H9 (cell line): ENCODE measurements at regions not wholly inside any gene's neighbourhood (a gene's known extent, or its start where the extent isn't known, plus 50 kb on each side); places are given as distances from the start of the nearest gene placed in this dataset.

Experiments used
- DNase-seq: peaks from one replicate; pipeline ENCODE4 v3.0.0-alpha.2; 2017
- H2AFZ ChIP-seq: one replicate; pipeline ENCODE4 v1.6.1; 2013; ENCODE audit warnings: mild to moderate bottlenecking, low read length, control low read depth, moderate library complexity
- H2AK5ac ChIP-seq: 2 replicates; pipeline ENCODE4 v1.6.1; 2013; ENCODE audit warnings: low read length, control low read depth, mixed read lengths; ENCODE audit not compliant: insufficient read length
- H2BK120ac ChIP-seq: one replicate; pipeline ENCODE4 v1.6.1; 2013; ENCODE audit warnings: low read depth, mild to moderate bottlenecking, low read length, control low read depth, inconsistent platforms; ENCODE audit not compliant: poor library complexity, severe bottlenecking
- H2BK12ac ChIP-seq: 2 replicates; pipeline ENCODE4 v1.6.1; 2013; ENCODE audit warnings: low read length, control low read depth, mixed read lengths, low read depth; ENCODE audit not compliant: insufficient read length
- H2BK15ac ChIP-seq: 2 replicates; pipeline ENCODE4 v1.6.1; 2013; ENCODE audit warnings: low read depth, low read length, control low read depth
- H2BK20ac ChIP-seq: one replicate; pipeline ENCODE4 v1.6.1; 2013; ENCODE audit warnings: low read depth, mild to moderate bottlenecking, low read length, control low read depth, inconsistent platforms; ENCODE audit not compliant: poor library complexity, severe bottlenecking
- H2BK5ac ChIP-seq: 2 replicates; pipeline ENCODE4 v1.6.1; 2013; ENCODE audit warnings: low read length, control low read depth, mixed read lengths; ENCODE audit not compliant: insufficient read length
- H3K14ac ChIP-seq: 2 replicates; pipeline ENCODE4 v1.6.1; 2013; ENCODE audit warnings: low read length, control low read depth; ENCODE audit not compliant: insufficient read depth
- H3K18ac ChIP-seq: 2 replicates; pipeline ENCODE4 v1.6.1; 2013; ENCODE audit warnings: low read depth, mild to moderate bottlenecking, mixed read lengths, low read length, control low read depth; ENCODE audit not compliant: insufficient read length
- H3K23ac ChIP-seq: 2 replicates; pipeline ENCODE4 v1.6.1; 2013; ENCODE audit warnings: low read length, control low read depth, mixed read lengths, low read depth; ENCODE audit not compliant: insufficient read length
- H3K23me2 ChIP-seq: 2 replicates; pipeline ENCODE4 v1.6.1; 2013; ENCODE audit warnings: low read depth, mild to moderate bottlenecking, mixed read lengths, low read length, control low read depth; ENCODE audit not compliant: insufficient read length, poor library complexity, severe bottlenecking
- H3K27ac ChIP-seq: 2 replicates; pipeline ENCODE4 v1.5.1; 2013; ENCODE audit warnings: low read length, control low read depth, mixed read lengths, low read depth; ENCODE audit not compliant: insufficient read length
- H3K27me3 ChIP-seq: 2 replicates; pipeline ENCODE4 v1.6.1; 2013; ENCODE audit warnings: low read length, control low read depth, inconsistent platforms; ENCODE audit not compliant: insufficient read depth
- H3K4ac ChIP-seq: 2 replicates; pipeline ENCODE4 v1.6.1; 2013; ENCODE audit warnings: low read depth, mild to moderate bottlenecking, control low read depth, inconsistent platforms, low read length, moderate library complexity
- H3K4me1 ChIP-seq: 2 replicates; pipeline ENCODE4 v1.6.1; 2013; ENCODE audit warnings: low read length, control low read depth, inconsistent platforms; ENCODE audit not compliant: insufficient read depth
- H3K4me2 ChIP-seq: 2 replicates; pipeline ENCODE4 v1.6.1; 2013; ENCODE audit warnings: low read length, control low read depth, mixed read lengths; ENCODE audit not compliant: insufficient read length, insufficient read depth
- H3K56ac ChIP-seq: 2 replicates; pipeline ENCODE4 v1.6.1; 2013; ENCODE audit warnings: low read depth, mild to moderate bottlenecking, mixed read lengths, low read length, control low read depth; ENCODE audit not compliant: insufficient read length
- H3K79me1 ChIP-seq: 2 replicates; pipeline ENCODE4 v1.6.1; 2013; ENCODE audit warnings: low read depth, mild to moderate bottlenecking, moderate library complexity, low read length, control low read depth, inconsistent platforms; ENCODE audit not compliant: insufficient read depth, poor library complexity, severe bottlenecking
- H3K79me2 ChIP-seq: 2 replicates; pipeline ENCODE4 v1.6.1; 2013; ENCODE audit warnings: low read length, control low read depth, inconsistent platforms; ENCODE audit not compliant: insufficient read depth
- H3K9ac ChIP-seq: 2 replicates; pipeline ENCODE4 v1.6.1; 2013; ENCODE audit warnings: low read length, control low read depth, mixed read lengths; ENCODE audit not compliant: insufficient read length; ENCODE audit errors: extremely low read depth
- H3K9me3 ChIP-seq: one replicate; pipeline ENCODE4 v1.6.1; 2013; ENCODE audit warnings: low read depth, low read length, inconsistent platforms; ENCODE audit not compliant: control insufficient read depth
- H3T11ph ChIP-seq: one replicate; pipeline ENCODE4 v1.6.1; 2013; ENCODE audit warnings: mild to moderate bottlenecking, low read length, control low read depth, inconsistent platforms
- H4K20me1 ChIP-seq: one replicate; pipeline ENCODE4 v1.6.1; 2013; ENCODE audit not compliant: control insufficient read depth, insufficient read length, insufficient read depth
- H4K5ac ChIP-seq: 2 replicates; pipeline ENCODE4 v1.6.1; 2013; ENCODE audit warnings: low read depth, mild to moderate bottlenecking, mixed read lengths, low read length, control low read depth; ENCODE audit not compliant: insufficient read length
- H4K8ac ChIP-seq: replicated peaks from 2 replicates; pipeline ENCODE4 v1.6.1; 2013; ENCODE audit warnings: low read length, control low read depth, mixed read lengths, low read depth; ENCODE audit not compliant: insufficient read length
- H4K91ac ChIP-seq: 2 replicates; pipeline ENCODE4 v1.6.1; 2013; ENCODE audit warnings: low read depth, mild to moderate bottlenecking, moderate library complexity, mixed read lengths, low read length, control low read depth; ENCODE audit not compliant: insufficient read length
- H3K27ac Mint-ChIP-seq, 3 experiments: 2 replicates in 2 of 3; 3 replicates in 1 of 3; pipeline ENCODE4 v1.8.0; 2020 to 2021; ENCODE audit warnings: mixed read lengths in 3 of 3, mild to moderate bottlenecking in 1 of 3, moderate library complexity in 1 of 3
- H3K27me3 Mint-ChIP-seq: 2 replicates; pipeline ENCODE4 v1.8.0; 2021; ENCODE audit warnings: low read depth, mild to moderate bottlenecking, moderate library complexity, mixed read lengths
- H3K36me3 Mint-ChIP-seq, 3 experiments: 2 replicates in 2 of 3; 3 replicates in 1 of 3; pipeline ENCODE4 v1.8.0; 2020 to 2021; ENCODE audit warnings: low read depth in 3 of 3, mixed read lengths in 3 of 3; ENCODE audit not compliant: insufficient read depth in 1 of 3
- H3K4me1 Mint-ChIP-seq, 2 experiments: 2 replicates each; pipeline ENCODE4 v1.8.0; 2020; ENCODE audit warnings: mixed read lengths in 2 of 2
- H3K4me3 Mint-ChIP-seq, 2 experiments: 2 replicates in 1 of 2; 3 replicates in 1 of 2; pipeline ENCODE4 v1.8.0; 2020 to 2021; ENCODE audit warnings: mild to moderate bottlenecking in 2 of 2, mixed read lengths in 2 of 2, moderate library complexity in 1 of 2
- H3K9me3 Mint-ChIP-seq, 2 experiments: 2 replicates in 1 of 2; 3 replicates in 1 of 2; pipeline ENCODE4 v1.8.0; 2020; ENCODE audit warnings: mild to moderate bottlenecking in 2 of 2, mixed read lengths in 2 of 2, moderate library complexity in 1 of 2
- CTCF ChIP-seq: fragments of 200-600 bp; sonication (generic); conservative IDR thresholded peaks from 3 replicates; pipeline ENCODE4 v1.8.0; 2021; ENCODE audit warnings: antibody characterized with exemption, mild to moderate bottlenecking
- WGBS: extraction: QIAGEN DNeasy Blood & Tissue Kit; methylation state at CpG from one replicate; pipeline ENCODE4 v1.1.7; 2013; ENCODE audit warnings: missing lambda C conversion rate, low lambda C conversion rate, mixed read lengths; ENCODE audit not compliant: insufficient read length; ENCODE audit errors: extremely low coverage; 5-methylcytosine and 5-hydroxymethylcytosine counted together

- no peak overlapping the region for H3K18ac ChIP-seq
- Mint-ChIP-seq H3K4me1 (peaks cover 19% of the 10 kb centered on the region in 2 experiments), H3K27ac (no peak overlapping the region), H3K27me3 (no peaks in the 10 kb centered on the region), H3K36me3 (peaks cover 0 to 2% (median 0%) of the 10 kb centered on the region in 3 experiments; a peak in 1 of 7 replicates), H3K9me3 (peaks cover 0 to 2% of the 10 kb centered on the region in 2 experiments; a peak in 2 of 5 replicates), H3K4me3 (no peak overlapping the region)
- no peak overlapping the region for H2BK12ac ChIP-seq
- no peaks in the 10 kb centered on the region for H3K79me1 ChIP-seq
- H2BK5ac ChIP-seq, result no peak overlapping the region
- H3K79me2 ChIP-seq, result no peaks in the 10 kb centered on the region
- H3K4me2 ChIP-seq, result no peak overlapping the region
- no peak for DNase-seq
- H2BK15ac ChIP-seq, result no peak overlapping the region
- H2BK20ac ChIP-seq, result no peak overlapping the region
- H4K5ac ChIP-seq, result no peak overlapping the region
- no peak overlapping the region for H3T11ph ChIP-seq
- H3K9me3 ChIP-seq, result no peaks in the 10 kb centered on the region
- H3K4me1 ChIP-seq, result peaks cover 5% of the 10 kb centered on the region
- H3K14ac ChIP-seq, result no peak overlapping the region
- H2AK5ac ChIP-seq, result no peak overlapping the region
- H3K23me2 ChIP-seq, result no peaks in the 10 kb centered on the region
- no peak overlapping the region for H3K27ac ChIP-seq
- no peak overlapping the region for H3K9ac ChIP-seq
- no peak overlapping the region for H3K56ac ChIP-seq
- no peaks in the 10 kb centered on the region; the same call in 1 of the 2 replicates for H3K27me3 ChIP-seq
- H3K4ac ChIP-seq, result no peak overlapping the region
- no peak for TF ChIP-seq CTCF
- no peak overlapping the region for H3K23ac ChIP-seq
- H2BK120ac ChIP-seq, result no peak overlapping the region
- no CpG with 5 or more reads among the region's 1 CpG for WGBS
- no peak overlapping the region for H4K91ac ChIP-seq
- no peaks in the 10 kb centered on the region for H4K20me1 ChIP-seq
- no peak overlapping the region for H4K8ac ChIP-seq
- no peak overlapping the region for H2AFZ ChIP-seq
Observed at GRCh38 chr4:131013226-131013625, 1917.3 kb downstream of the C4orf33 start.
